Keratinocyte (primary cell): ENCODE measurements at regions not wholly inside any gene's neighbourhood (a gene's known extent, or its start where the extent isn't known, plus 50 kb on each side); places are given as distances from the start of the nearest gene placed in this dataset.

Experiments used
- DNase-seq: peaks from one replicate; pipeline ENCODE4 v3.0.0-alpha.2; 2011; ENCODE audit warnings: low read depth, missing footprints, low spot score
- FAIRE-seq: peaks from 2 replicates; lab custom pipeline; 2011; peaks lifted over from hg19 to GRCh38; lab: Jason Lieb, UNC
- H2AFZ ChIP-seq: 2 replicates; pipeline ENCODE4 v1.6.0; 2012; ENCODE audit warnings: low read length, control low read depth, inconsistent platforms; ENCODE audit not compliant: control insufficient read depth
- H3K27ac ChIP-seq: 2 replicates; pipeline ENCODE4 v1.5.1; 2011; ENCODE audit warnings: low read length; ENCODE audit not compliant: control insufficient read depth, insufficient read depth
- H3K27me3 ChIP-seq: 3 replicates; pipeline ENCODE4 v1.6.0; 2011; ENCODE audit warnings: low read length; ENCODE audit not compliant: control insufficient read depth, insufficient read depth; ENCODE audit errors: extremely low read depth
- H3K36me3 ChIP-seq, 2 experiments: 2 replicates in 1 of 2; 3 replicates in 1 of 2; pipeline ENCODE4 v1.5.1; 2011; ENCODE audit warnings: low read length in 2 of 2, mild to moderate bottlenecking in 1 of 2; ENCODE audit not compliant: control insufficient read depth in 2 of 2, insufficient read depth in 2 of 2; ENCODE audit errors: extremely low read depth in 1 of 2
- H3K4me1 ChIP-seq: 3 replicates; pipeline ENCODE4 v1.5.1; 2011; ENCODE audit warnings: low read length; ENCODE audit not compliant: control insufficient read depth, insufficient read depth; ENCODE audit errors: extremely low read depth
- H3K4me2 ChIP-seq: 3 replicates; pipeline ENCODE4 v1.6.0; 2011; ENCODE audit warnings: low read depth, low read length; ENCODE audit not compliant: control insufficient read depth, insufficient read depth; ENCODE audit errors: extremely low read depth
- H3K4me3 ChIP-seq, 3 experiments: fragments of 200-600 bp in 1 of 3; sonication (generic) in 1 of 3; 2 replicates in 2 of 3; 3 replicates in 1 of 3; pipeline ENCODE4 v1.5.1; 2011 to 2016; ENCODE audit warnings: low read length in 3 of 3, mild to moderate bottlenecking in 3 of 3, control low read depth in 2 of 3, inconsistent platforms in 1 of 3, low read depth in 1 of 3, mixed read lengths in 1 of 3, mixed run types in 1 of 3, moderate library complexity in 1 of 3; ENCODE audit not compliant: control insufficient read depth in 2 of 3, insufficient read depth in 2 of 3; ENCODE audit errors: extremely low read depth in 1 of 3
- H3K79me2 ChIP-seq: 2 replicates; pipeline ENCODE4 v1.6.0; 2012; ENCODE audit warnings: low read length; ENCODE audit not compliant: control insufficient read depth, insufficient read depth
- H3K9ac ChIP-seq: 3 replicates; pipeline ENCODE4 v1.6.0; 2011; ENCODE audit warnings: low read length; ENCODE audit not compliant: control insufficient read depth, insufficient read depth; ENCODE audit errors: extremely low read depth
- H3K9me1 ChIP-seq: 3 replicates; pipeline ENCODE4 v1.6.0; 2011; ENCODE audit warnings: low read length; ENCODE audit not compliant: control insufficient read depth, insufficient read depth; ENCODE audit errors: extremely low read depth
- H3K9me3 ChIP-seq: 2 replicates; pipeline ENCODE4 v1.5.1; 2012; ENCODE audit warnings: low read depth, low read length; ENCODE audit not compliant: control insufficient read depth
- H4K20me1 ChIP-seq: 3 replicates; pipeline ENCODE4 v1.6.0; 2011; ENCODE audit warnings: low read length; ENCODE audit not compliant: control insufficient read depth, insufficient read depth; ENCODE audit errors: extremely low read depth
- EZH2 ChIP-seq: IDR thresholded peaks from one replicate; pipeline ENCODE4 v1.6.1; 2012; ENCODE audit warnings: inconsistent platforms, mild to moderate bottlenecking, low read length, moderate library complexity
- dilution Hi-C: fragments of 300-500 bp; cut with MboI; formaldehyde crosslinking; loops from one replicate; pipeline ENCODE4 v1.7.0; 2020; ENCODE audit warnings: low sequenced_read_pairs; ENCODE audit not compliant: extremely low pct_ligation_motif_present
- TF ChIP-seq, protein P1 (sequence below), 3 experiments: IDR thresholded peaks in 1 of 3; conservative IDR thresholded peaks in 1 of 3; optimal IDR thresholded peaks in 1 of 3; 2 replicates in 2 of 3; 3 replicates in 1 of 3; pipeline versions ENCODE3 to v1.5.1; 2011; ENCODE audit warnings: low read length in 3 of 3, mild to moderate bottlenecking in 3 of 3, moderate library complexity in 2 of 3, control low read depth in 1 of 3, inconsistent platforms in 1 of 3; ENCODE audit not compliant: insufficient read depth in 2 of 3; ENCODE audit errors: extremely low read depth in 1 of 3

DNA sequence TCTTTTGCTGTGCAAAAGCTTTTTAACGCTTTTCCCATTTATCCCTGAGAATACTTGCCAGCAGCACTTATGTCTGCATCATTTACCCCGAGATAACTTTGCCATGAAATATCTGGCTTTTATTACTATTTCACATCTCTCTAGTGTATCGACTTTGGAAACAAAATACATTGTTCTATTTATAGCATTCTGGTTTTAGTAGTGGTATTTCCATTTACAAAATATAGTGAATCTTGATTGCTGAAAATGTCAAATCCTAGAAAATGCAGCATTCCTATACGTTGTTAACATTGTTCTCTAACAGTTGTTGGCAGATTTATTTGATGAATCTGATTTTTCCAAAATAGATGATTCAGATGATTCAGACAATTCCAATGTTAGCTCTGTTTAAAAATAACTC, 189.3 kb upstream of the SPRY2 start:
- H3K4me2 ChIP-seq, result no peak overlapping the region
- no peak for FAIRE-seq
- TF ChIP-seq, protein P1, sequence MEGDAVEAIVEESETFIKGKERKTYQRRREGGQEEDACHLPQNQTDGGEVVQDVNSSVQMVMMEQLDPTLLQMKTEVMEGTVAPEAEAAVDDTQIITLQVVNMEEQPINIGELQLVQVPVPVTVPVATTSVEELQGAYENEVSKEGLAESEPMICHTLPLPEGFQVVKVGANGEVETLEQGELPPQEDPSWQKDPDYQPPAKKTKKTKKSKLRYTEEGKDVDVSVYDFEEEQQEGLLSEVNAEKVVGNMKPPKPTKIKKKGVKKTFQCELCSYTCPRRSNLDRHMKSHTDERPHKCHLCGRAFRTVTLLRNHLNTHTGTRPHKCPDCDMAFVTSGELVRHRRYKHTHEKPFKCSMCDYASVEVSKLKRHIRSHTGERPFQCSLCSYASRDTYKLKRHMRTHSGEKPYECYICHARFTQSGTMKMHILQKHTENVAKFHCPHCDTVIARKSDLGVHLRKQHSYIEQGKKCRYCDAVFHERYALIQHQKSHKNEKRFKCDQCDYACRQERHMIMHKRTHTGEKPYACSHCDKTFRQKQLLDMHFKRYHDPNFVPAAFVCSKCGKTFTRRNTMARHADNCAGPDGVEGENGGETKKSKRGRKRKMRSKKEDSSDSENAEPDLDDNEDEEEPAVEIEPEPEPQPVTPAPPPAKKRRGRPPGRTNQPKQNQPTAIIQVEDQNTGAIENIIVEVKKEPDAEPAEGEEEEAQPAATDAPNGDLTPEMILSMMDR (optimal IDR thresholded peaks at IDR 0.05 in 1 of 3, IDR thresholded peaks at IDR 0.05 in 1 of 3, conservative IDR thresholded peaks at IDR 0.05 in 1 of 3; ENCODE audit: extremely low read depth in 1 of 3, insufficient read depth in 2 of 3, low read length in 3 of 3), result no peak
- no peak for TF ChIP-seq EZH2
- no peak for DNase-seq
- H3K9me3 ChIP-seq, result no peaks in the 10 kb centered on the region
- dilution Hi-C loops, result no loop called here
- no peaks in the 10 kb centered on the region for H3K36me3 ChIP-seq
- no peaks in the 10 kb centered on the region for H3K9me1 ChIP-seq
- H3K79me2 ChIP-seq, result no peaks in the 10 kb centered on the region
- H3K27ac ChIP-seq, result no peak overlapping the region
- no peaks in the 10 kb centered on the region for H3K4me1 ChIP-seq
- no peak overlapping the region for H3K4me3 ChIP-seq
- H4K20me1 ChIP-seq, result no peaks in the 10 kb centered on the region
- no peak overlapping the region for H3K9ac ChIP-seq
- no peak overlapping the region for H2AFZ ChIP-seq
- H3K27me3 ChIP-seq, result no peaks in the 10 kb centered on the region

DNA sequence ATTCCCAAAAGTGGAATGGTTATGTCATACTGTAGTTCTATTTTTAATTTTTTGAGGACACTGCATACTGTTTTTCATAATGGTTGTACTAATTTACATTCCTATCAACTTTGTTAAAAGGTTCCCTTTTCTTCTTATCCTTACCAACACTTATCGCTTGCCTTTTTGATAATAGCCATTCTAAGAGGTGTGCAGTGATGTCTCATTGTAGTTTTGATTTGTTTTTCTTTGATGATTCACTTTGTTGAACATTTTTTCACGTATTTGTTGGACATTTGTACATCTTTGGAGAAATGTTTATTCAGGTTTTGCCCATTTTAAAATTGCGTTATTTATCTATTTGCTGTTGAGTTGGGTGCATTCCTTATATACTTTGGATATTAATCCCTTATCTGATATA, 188.8 kb upstream of the SPRY2 start:
- no peak for TF ChIP-seq EZH2
- TF ChIP-seq, protein P1 (optimal IDR thresholded peaks at IDR 0.05 in 1 of 3, IDR thresholded peaks at IDR 0.05 in 1 of 3, conservative IDR thresholded peaks at IDR 0.05 in 1 of 3; ENCODE audit: extremely low read depth in 1 of 3, insufficient read depth in 2 of 3, low read length in 3 of 3), result no peak
- Histone ChIP-seq H4K20me1 (no peaks in the 10 kb centered on the region), H3K4me3 (no peak overlapping the region), H3K79me2 (no peaks in the 10 kb centered on the region), H3K4me2 (no peak overlapping the region), H3K9me1 (no peaks in the 10 kb centered on the region), H3K4me1 (no peaks in the 10 kb centered on the region), H3K9me3 (no peaks in the 10 kb centered on the region), H3K36me3 (no peaks in the 10 kb centered on the region), H3K27ac (no peak overlapping the region), H2AFZ (no peak overlapping the region), H3K9ac (no peak overlapping the region), H3K27me3 (no peaks in the 10 kb centered on the region)
- dilution Hi-C loops, result no loop called here
- FAIRE-seq, result no peak
- DNase-seq, result no peak
